ENCODE measurements at regions not wholly inside any gene's neighbourhood (a gene's known extent, or its start where the extent isn't known, plus 50 kb on each side); places are given as distances from the start of the nearest gene placed in this dataset.
A peak's percentile ranks its signal among the peaks of the same experiment; 100 is the strongest.

DNA sequence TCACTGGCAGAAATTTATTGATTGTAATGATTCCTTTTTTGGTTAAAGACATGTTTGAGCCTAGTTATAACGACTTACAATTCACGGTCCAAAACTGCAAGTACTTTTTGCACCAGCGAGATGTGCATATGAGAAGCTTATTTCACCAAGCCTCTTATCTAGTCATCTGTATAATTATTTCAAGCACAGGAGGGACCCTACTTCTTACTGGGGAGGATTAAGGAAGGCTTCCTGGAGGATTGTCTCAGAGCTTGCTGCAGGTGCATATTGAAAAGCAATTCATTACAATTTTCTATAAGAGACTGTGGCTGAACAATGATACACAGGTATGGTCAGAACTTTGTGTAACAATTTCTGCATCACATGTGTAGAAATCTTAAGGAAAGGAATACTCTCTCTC, 152.9 kb downstream of the CAND1 start:
- 89 to 90% methylated on average over 3 of the region's 3 CpGs for WGBS, 2 donors
- Histone ChIP-seq H3K27me3 (ENCODE audit: control insufficient read depth in 3 of 3, insufficient read depth in 3 of 3, low read length in 2 of 3) (no peaks in the 10 kb centered on the region), H3K9me3 (ENCODE audit: control insufficient read depth in 4 of 4, insufficient read depth in 3 of 4, low read length in 3 of 4) (no peaks in the 10 kb centered on the region), H3K4me1 (ENCODE audit: control insufficient read depth in 5 of 5, insufficient read depth in 5 of 5, low read length in 5 of 5) (peaks cover 0 to 9% (median 7%) of the 10 kb centered on the region in 5 donors), H3K36me3 (ENCODE audit: control insufficient read depth in 4 of 4, insufficient read depth in 4 of 4, low read length in 4 of 4) (no peaks in the 10 kb centered on the region), H3K4me3 (no peak overlapping the region), H3K27ac (ENCODE audit: low read depth in 1 of 2, low read length in 1 of 2) (no peak overlapping the region), H3K9ac (ENCODE audit: insufficient read depth in 1 of 2, low read length in 2 of 2) (no peak overlapping the region)
- ATAC-seq (ENCODE audit: insufficient read depth, low FRiP score) (no peak), DNase-seq (no peak)
- TF ChIP-seq, protein P1, sequence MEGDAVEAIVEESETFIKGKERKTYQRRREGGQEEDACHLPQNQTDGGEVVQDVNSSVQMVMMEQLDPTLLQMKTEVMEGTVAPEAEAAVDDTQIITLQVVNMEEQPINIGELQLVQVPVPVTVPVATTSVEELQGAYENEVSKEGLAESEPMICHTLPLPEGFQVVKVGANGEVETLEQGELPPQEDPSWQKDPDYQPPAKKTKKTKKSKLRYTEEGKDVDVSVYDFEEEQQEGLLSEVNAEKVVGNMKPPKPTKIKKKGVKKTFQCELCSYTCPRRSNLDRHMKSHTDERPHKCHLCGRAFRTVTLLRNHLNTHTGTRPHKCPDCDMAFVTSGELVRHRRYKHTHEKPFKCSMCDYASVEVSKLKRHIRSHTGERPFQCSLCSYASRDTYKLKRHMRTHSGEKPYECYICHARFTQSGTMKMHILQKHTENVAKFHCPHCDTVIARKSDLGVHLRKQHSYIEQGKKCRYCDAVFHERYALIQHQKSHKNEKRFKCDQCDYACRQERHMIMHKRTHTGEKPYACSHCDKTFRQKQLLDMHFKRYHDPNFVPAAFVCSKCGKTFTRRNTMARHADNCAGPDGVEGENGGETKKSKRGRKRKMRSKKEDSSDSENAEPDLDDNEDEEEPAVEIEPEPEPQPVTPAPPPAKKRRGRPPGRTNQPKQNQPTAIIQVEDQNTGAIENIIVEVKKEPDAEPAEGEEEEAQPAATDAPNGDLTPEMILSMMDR (IDR thresholded peaks at IDR 0.05; ENCODE audit: control extremely low read depth, extremely low read depth): no peak

DNA sequence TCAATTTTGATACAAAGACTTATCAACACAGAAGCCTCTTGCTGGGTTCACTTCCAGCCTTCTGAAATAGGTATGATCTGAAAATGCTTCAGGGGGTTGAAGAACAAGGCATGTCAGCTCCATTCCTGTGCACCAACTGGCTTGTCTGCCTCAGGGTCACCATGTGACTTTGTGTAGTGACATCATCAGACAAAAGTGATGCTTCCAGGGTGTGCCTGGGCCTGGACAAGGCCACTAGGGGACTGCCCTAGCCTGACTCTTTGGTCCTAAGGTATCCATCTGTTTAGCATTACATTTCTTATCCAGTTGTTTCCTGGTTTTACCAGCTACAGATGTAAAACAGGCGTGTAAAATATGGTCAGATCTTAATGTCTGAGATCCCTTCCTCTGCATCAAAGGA, 155.6 kb downstream of the CAND1 start:
- Histone ChIP-seq H3K36me3 (ENCODE audit: control insufficient read depth in 4 of 4, insufficient read depth in 4 of 4, low read length in 4 of 4) (no peaks in the 10 kb centered on the region), H3K9ac (ENCODE audit: insufficient read depth in 1 of 2, low read length in 2 of 2) (no peak overlapping the region), H3K9me3 (ENCODE audit: control insufficient read depth in 4 of 4, insufficient read depth in 3 of 4, low read length in 3 of 4) (peaks cover 0 to 2% (median 0%) of the 10 kb centered on the region in 4 donors), H3K4me1 (ENCODE audit: control insufficient read depth in 5 of 5, insufficient read depth in 5 of 5, low read length in 5 of 5) (peaks cover 0 to 9% (median 7%) of the 10 kb centered on the region in 5 donors), H3K27ac (ENCODE audit: low read depth in 1 of 2, low read length in 1 of 2) (no peak overlapping the region), H3K27me3 (ENCODE audit: control insufficient read depth in 3 of 3, insufficient read depth in 3 of 3, low read length in 2 of 3) (no peaks in the 10 kb centered on the region), H3K4me3 (no peak overlapping the region)
- WGBS, 2 donors: 76 to 89% methylated on average over 1 of the region's 1 CpG
- ATAC-seq (ENCODE audit: insufficient read depth, low FRiP score): no peak
- no peak for DNase-seq
- TF ChIP-seq, protein P1 (IDR thresholded peaks at IDR 0.05; ENCODE audit: control extremely low read depth, extremely low read depth): no peak

- Histone ChIP-seq H3K4me1 (ENCODE audit: control insufficient read depth in 5 of 5, insufficient read depth in 5 of 5, low read length in 5 of 5) (peaks cover 0 to 14% (median 9%) of the 10 kb centered on the region in 5 donors), H3K9me3 (ENCODE audit: control insufficient read depth in 4 of 4, insufficient read depth in 3 of 4, low read length in 3 of 4) (peaks cover 0 to 2% (median 0%) of the 10 kb centered on the region in 4 donors), H3K27ac (ENCODE audit: low read depth in 1 of 2, low read length in 1 of 2) (no peak overlapping the region), H3K36me3 (ENCODE audit: control insufficient read depth in 4 of 4, insufficient read depth in 4 of 4, low read length in 4 of 4) (no peaks in the 10 kb centered on the region), H3K4me3 (no peak overlapping the region), H3K27me3 (ENCODE audit: control insufficient read depth in 3 of 3, insufficient read depth in 3 of 3, low read length in 2 of 3) (no peaks in the 10 kb centered on the region), H3K9ac (ENCODE audit: insufficient read depth in 1 of 2, low read length in 2 of 2) (no peak overlapping the region)
- TF ChIP-seq, protein P1 (IDR thresholded peaks at IDR 0.05; ENCODE audit: control extremely low read depth, extremely low read depth): no peak
- no peak for ATAC-seq (ENCODE audit: insufficient read depth, low FRiP score)
- WGBS, 2 donors: 97 to 100% methylated on average over 1 of the region's 1 CpG
- no peak for DNase-seq
These were observed 156.2 kb downstream of the CAND1 start for GRCh38 chr12:67425394-67425793.

- Histone ChIP-seq H3K9me3 (ENCODE audit: control insufficient read depth in 4 of 4, insufficient read depth in 3 of 4, low read length in 3 of 4) (peaks cover 0 to 2% (median 0%) of the 10 kb centered on the region in 4 donors), H3K4me1 (ENCODE audit: control insufficient read depth in 5 of 5, insufficient read depth in 5 of 5, low read length in 5 of 5) (peaks cover 0 to 17% (median 11%) of the 10 kb centered on the region in 5 donors), H3K36me3 (ENCODE audit: control insufficient read depth in 4 of 4, insufficient read depth in 4 of 4, low read length in 4 of 4) (no peaks in the 10 kb centered on the region), H3K4me3 (no peak overlapping the region), H3K9ac (ENCODE audit: insufficient read depth in 1 of 2, low read length in 2 of 2) (no peak overlapping the region), H3K27me3 (ENCODE audit: control insufficient read depth in 3 of 3, insufficient read depth in 3 of 3, low read length in 2 of 3) (no peaks in the 10 kb centered on the region), H3K27ac (ENCODE audit: low read depth in 1 of 2, low read length in 1 of 2) (no peak overlapping the region)
- ATAC-seq (ENCODE audit: insufficient read depth, low FRiP score) (no peak), DNase-seq (peak in 2 of 3 donors; percentile 61 to 76)
- TF ChIP-seq, protein P1 (IDR thresholded peaks at IDR 0.05; ENCODE audit: control extremely low read depth, extremely low read depth): no peak
- WGBS, 2 donors: 61 to 78% methylated on average over 2 of the region's 2 CpGs
These were observed 156.9 kb downstream of the CAND1 start for GRCh38 chr12:67426067-67426466.

Data from lung (tissue), 11 donors.